Right atrium auricular region (tissue), 2 donors: ENCODE measurements at regions not wholly inside any gene's neighbourhood (a gene's known extent, or its start where the extent isn't known, plus 50 kb on each side); places are given as distances from the start of the nearest gene placed in this dataset.

ENCODE experiments used
- DNase-seq: peaks from one replicate; pipeline ENCODE4 v3.0.0-alpha.2; 2019; ENCODE audit warnings: low spot score
- H3K27ac ChIP-seq, 2 donors: fragments of 200-600 bp; sonication (generic); 1 replicate in 1 of 2; 2 replicates in 1 of 2; pipeline ENCODE4 v1.5.1; 2016 to 2019
- H3K27me3 ChIP-seq, 2 donors: fragments of 200-600 bp; sonication (generic); one replicate each; pipeline versions ENCODE4 v1.5.1 to v1.6.0; 2017 to 2019
- H3K36me3 ChIP-seq: fragments of 200-600 bp; sonication (generic); one replicate; pipeline ENCODE4 v1.5.1; 2016
- H3K4me1 ChIP-seq, 2 donors: fragments of 200-600 bp; sonication (generic); one replicate each; pipeline versions ENCODE4 v1.5.1 to v1.6.0; 2017 to 2019
- H3K4me3 ChIP-seq, 2 donors: fragments of 200-600 bp; sonication (generic); 1 replicate in 1 of 2; 2 replicates in 1 of 2; pipeline ENCODE4 v1.5.1; 2017 to 2019; ENCODE audit warnings: mild to moderate bottlenecking in 1 of 2, moderate library complexity in 1 of 2
- H3K9me3 ChIP-seq, 2 donors: fragments of 200-600 bp; sonication (generic); one replicate each; pipeline ENCODE4 v1.5.1; 2019
- TF ChIP-seq, protein P1 (sequence below), 2 donors: fragments of 200-600 bp; sonication (generic); IDR thresholded peaks; one replicate each; pipeline ENCODE4 v1.5.1; 2019; ENCODE audit warnings: antibody characterized with exemption in 2 of 2

DNA sequence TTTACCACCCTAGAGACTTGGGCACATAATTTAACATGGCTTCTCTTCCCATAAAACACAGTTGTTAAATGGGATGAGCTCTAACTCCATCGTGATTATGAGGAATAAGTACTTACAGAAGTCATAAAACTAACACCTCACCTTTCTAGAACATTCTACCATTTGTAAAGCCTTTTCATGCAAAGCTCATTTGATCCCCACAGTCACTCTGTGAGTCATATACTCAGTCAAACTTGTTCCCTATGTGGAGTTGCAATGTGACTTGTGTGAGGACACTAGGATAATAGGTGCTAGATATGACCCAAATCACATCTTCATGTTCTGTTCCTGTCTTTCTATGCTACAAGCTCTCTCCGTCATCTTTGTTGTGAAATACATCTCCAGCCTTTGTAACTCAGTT, 371.7 kb downstream of the WDR11 start:
- no peak for DNase-seq
- TF ChIP-seq, protein P1, sequence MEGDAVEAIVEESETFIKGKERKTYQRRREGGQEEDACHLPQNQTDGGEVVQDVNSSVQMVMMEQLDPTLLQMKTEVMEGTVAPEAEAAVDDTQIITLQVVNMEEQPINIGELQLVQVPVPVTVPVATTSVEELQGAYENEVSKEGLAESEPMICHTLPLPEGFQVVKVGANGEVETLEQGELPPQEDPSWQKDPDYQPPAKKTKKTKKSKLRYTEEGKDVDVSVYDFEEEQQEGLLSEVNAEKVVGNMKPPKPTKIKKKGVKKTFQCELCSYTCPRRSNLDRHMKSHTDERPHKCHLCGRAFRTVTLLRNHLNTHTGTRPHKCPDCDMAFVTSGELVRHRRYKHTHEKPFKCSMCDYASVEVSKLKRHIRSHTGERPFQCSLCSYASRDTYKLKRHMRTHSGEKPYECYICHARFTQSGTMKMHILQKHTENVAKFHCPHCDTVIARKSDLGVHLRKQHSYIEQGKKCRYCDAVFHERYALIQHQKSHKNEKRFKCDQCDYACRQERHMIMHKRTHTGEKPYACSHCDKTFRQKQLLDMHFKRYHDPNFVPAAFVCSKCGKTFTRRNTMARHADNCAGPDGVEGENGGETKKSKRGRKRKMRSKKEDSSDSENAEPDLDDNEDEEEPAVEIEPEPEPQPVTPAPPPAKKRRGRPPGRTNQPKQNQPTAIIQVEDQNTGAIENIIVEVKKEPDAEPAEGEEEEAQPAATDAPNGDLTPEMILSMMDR (IDR thresholded peaks at IDR 0.05), result no peak
- no peaks in the 10 kb centered on the region for H3K27me3 ChIP-seq
- H3K4me3 ChIP-seq, result no peak overlapping the region
- H3K27ac ChIP-seq, result no peak overlapping the region
- no peaks in the 10 kb centered on the region for H3K36me3 ChIP-seq
- H3K9me3 ChIP-seq, result no peaks in the 10 kb centered on the region
- no peaks in the 10 kb centered on the region for H3K4me1 ChIP-seq

DNA sequence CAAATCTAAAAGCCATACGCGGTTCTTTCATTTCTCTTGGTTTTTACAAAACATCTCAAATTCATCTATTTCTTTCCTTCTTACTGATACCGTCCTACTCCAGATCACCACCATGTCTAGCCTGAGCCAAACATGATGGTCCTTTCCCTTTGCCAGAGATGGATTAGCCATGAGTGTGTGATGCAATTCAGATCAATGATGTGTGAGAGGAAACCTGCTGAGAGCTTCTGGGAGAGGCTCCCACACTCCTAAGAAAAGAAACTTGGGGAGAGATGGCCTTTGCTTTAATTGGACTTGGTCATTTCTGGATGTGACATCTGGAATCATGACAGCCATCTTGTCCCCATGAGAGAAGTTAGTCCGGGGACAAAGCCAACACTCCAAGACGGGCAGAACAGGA, 367.2 kb downstream of the FGFR2 start:
- Histone ChIP-seq H3K4me3 (no peak overlapping the region), H3K9me3 (no peaks in the 10 kb centered on the region), H3K4me1 (no peaks in the 10 kb centered on the region), H3K27me3 (no peaks in the 10 kb centered on the region), H3K27ac (no peak overlapping the region), H3K36me3 (no peaks in the 10 kb centered on the region)
- no peak for DNase-seq
- TF ChIP-seq, protein P1 (IDR thresholded peaks at IDR 0.05), result no peak

GRCh38 chr10:121232494-121232893, 365.8 kb downstream of the FGFR2 start:
- DNase-seq, result no peak
- TF ChIP-seq, protein P1 (IDR thresholded peaks at IDR 0.05), result no peak
- Histone ChIP-seq H3K27ac (no peak overlapping the region), H3K27me3 (no peaks in the 10 kb centered on the region), H3K36me3 (no peaks in the 10 kb centered on the region), H3K4me1 (no peaks in the 10 kb centered on the region), H3K4me3 (no peak overlapping the region), H3K9me3 (peaks cover 0 to 9% of the 10 kb centered on the region in 2 donors)

GRCh38 chr10:121235692-121236091, 362.6 kb downstream of the FGFR2 start:
- Histone ChIP-seq H3K4me3 (no peak overlapping the region), H3K36me3 (no peaks in the 10 kb centered on the region), H3K9me3 (peaks cover 0 to 13% of the 10 kb centered on the region in 2 donors), H3K27ac (no peak overlapping the region), H3K27me3 (no peaks in the 10 kb centered on the region), H3K4me1 (no peaks in the 10 kb centered on the region)
- no peak for DNase-seq
- TF ChIP-seq, protein P1 (IDR thresholded peaks at IDR 0.05), result no peak

DNA sequence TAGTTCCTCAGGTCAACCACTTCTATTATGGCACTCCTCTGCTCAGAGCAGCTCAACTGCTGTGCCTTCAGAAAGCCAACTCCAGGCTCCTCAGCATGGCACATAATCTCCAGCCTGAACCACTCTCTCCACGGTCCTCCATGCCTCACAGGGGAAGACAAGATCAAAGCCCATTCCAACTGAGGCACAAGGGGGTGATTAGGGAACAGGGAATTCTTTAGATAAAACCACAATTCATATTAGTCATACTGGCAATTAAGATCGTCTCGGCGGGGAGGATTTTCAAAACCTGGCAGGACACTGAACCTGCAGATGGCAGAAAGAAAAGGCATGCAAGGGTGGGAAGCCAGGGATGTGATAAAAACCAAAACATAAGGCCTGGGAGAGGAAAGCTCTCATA, 361.6 kb downstream of the FGFR2 start:
- TF ChIP-seq, protein P1 (IDR thresholded peaks at IDR 0.05), result no peak
- Histone ChIP-seq H3K27me3 (no peaks in the 10 kb centered on the region), H3K36me3 (no peaks in the 10 kb centered on the region), H3K27ac (no peak overlapping the region), H3K9me3 (peaks cover 0 to 13% of the 10 kb centered on the region in 2 donors), H3K4me3 (no peak overlapping the region), H3K4me1 (no peaks in the 10 kb centered on the region)
- DNase-seq, result no peak

DNA sequence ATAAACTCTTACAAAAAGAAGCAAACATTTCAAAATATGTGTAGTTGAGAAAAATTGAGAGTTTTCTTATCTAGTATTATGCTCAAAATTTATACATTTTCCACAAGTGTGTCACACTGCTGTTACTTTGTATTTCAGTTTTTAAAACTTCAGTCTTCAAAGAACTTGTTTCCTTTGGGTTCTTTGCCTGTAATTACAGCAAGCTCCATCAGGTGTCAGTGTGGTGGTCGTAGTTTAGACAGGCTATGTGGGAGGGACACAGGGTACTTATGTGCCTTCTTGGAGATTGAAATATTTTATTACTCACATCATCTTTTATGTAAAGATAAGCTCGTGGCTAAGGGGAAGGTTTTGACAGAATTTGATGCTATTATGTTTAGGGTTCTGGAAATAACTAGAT, 360.5 kb downstream of the FGFR2 start:
- H3K36me3 ChIP-seq, result no peaks in the 10 kb centered on the region

More for the DNA sequence above, 360.5 kb downstream of the FGFR2 start:
- TF ChIP-seq, protein P1 (IDR thresholded peaks at IDR 0.05), result no peak
- no peak for DNase-seq
- Histone ChIP-seq H3K27ac (no peak overlapping the region), H3K9me3 (peaks cover 0 to 13% of the 10 kb centered on the region in 2 donors), H3K27me3 (no peaks in the 10 kb centered on the region), H3K4me1 (no peaks in the 10 kb centered on the region), H3K4me3 (no peak overlapping the region)
